Thymus (tissue), 11 donors: ENCODE measurements at regions not wholly inside any gene's neighbourhood (a gene's known extent, or its start where the extent isn't known, plus 50 kb on each side); places are given as distances from the start of the nearest gene placed in this dataset.

Source experiments
- DNase-seq, 9 donors: peaks; one replicate each; pipeline ENCODE4 v3.0.0-alpha.2; 2013; ENCODE audit warnings: low spot score in 9 of 9, low read depth in 6 of 9, missing footprints in 1 of 9
- H3K27ac ChIP-seq, 2 donors: one replicate each; pipeline ENCODE4 v1.5.1; 2013; ENCODE audit warnings: control low read depth in 1 of 2, low read depth in 1 of 2, low read length in 1 of 2, mild to moderate bottlenecking in 1 of 2, moderate library complexity in 1 of 2
- H3K27me3 ChIP-seq, 2 donors: one replicate each; pipeline ENCODE4 v1.5.1; 2013; ENCODE audit warnings: low read length in 1 of 2; ENCODE audit not compliant: control insufficient read depth in 2 of 2, insufficient read depth in 1 of 2
- H3K36me3 ChIP-seq, 2 donors: one replicate each; pipeline ENCODE4 v1.5.1; 2013; ENCODE audit warnings: low read length in 1 of 2, mild to moderate bottlenecking in 1 of 2, moderate library complexity in 1 of 2; ENCODE audit not compliant: control insufficient read depth in 2 of 2, insufficient read depth in 2 of 2
- H3K4me1 ChIP-seq, 2 donors: one replicate each; pipeline ENCODE4 v1.5.1; 2013; ENCODE audit warnings: low read length in 2 of 2; ENCODE audit not compliant: control insufficient read depth in 2 of 2, insufficient read depth in 2 of 2
- H3K4me3 ChIP-seq, 2 donors: one replicate each; pipeline ENCODE4 v1.5.1; 2013; ENCODE audit warnings: low read length in 2 of 2, control low read depth in 1 of 2, mild to moderate bottlenecking in 1 of 2
- H3K9me3 ChIP-seq, 2 donors: one replicate each; pipeline ENCODE4 v1.5.1; 2013; ENCODE audit warnings: low read length in 1 of 2, mild to moderate bottlenecking in 1 of 2; ENCODE audit not compliant: control insufficient read depth in 2 of 2, insufficient read depth in 1 of 2
- WGBS: extraction: QIAGEN DNeasy Blood & Tissue Kit; methylation state at CpG from one replicate; pipeline ENCODE4 v1.1.7; 2013; 5-methylcytosine and 5-hydroxymethylcytosine counted together
- donor health status: healthy.

DNA sequence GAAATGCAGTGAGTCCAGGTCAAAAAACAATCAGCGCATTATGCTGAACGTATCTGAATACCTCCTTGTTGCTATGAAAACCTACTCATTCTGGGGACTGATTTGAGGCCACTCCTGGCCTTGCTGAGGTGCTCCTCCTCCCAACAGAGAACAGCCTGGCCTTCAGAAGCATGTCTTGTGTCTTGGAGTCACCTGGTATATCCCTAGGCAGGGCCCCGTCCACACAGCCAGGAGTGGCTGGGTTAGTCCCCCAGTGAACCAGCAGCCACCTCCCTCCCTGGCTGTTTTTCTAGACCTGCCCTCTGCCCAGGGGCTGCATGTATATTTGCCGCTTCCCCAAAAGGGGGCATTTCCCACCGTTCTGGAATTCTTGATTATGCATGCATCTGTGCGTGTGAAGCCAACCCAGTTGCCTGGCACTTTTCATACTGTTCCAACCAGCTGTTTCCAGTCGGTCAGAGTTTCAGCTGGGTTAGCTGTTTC, 99.2 kb upstream of the SPATA31C2 start:
- no peak for DNase-seq
- no peak overlapping the region for H3K27ac ChIP-seq
- WGBS, result 81% methylated on average over 7 of the region's 7 CpGs

DNA sequence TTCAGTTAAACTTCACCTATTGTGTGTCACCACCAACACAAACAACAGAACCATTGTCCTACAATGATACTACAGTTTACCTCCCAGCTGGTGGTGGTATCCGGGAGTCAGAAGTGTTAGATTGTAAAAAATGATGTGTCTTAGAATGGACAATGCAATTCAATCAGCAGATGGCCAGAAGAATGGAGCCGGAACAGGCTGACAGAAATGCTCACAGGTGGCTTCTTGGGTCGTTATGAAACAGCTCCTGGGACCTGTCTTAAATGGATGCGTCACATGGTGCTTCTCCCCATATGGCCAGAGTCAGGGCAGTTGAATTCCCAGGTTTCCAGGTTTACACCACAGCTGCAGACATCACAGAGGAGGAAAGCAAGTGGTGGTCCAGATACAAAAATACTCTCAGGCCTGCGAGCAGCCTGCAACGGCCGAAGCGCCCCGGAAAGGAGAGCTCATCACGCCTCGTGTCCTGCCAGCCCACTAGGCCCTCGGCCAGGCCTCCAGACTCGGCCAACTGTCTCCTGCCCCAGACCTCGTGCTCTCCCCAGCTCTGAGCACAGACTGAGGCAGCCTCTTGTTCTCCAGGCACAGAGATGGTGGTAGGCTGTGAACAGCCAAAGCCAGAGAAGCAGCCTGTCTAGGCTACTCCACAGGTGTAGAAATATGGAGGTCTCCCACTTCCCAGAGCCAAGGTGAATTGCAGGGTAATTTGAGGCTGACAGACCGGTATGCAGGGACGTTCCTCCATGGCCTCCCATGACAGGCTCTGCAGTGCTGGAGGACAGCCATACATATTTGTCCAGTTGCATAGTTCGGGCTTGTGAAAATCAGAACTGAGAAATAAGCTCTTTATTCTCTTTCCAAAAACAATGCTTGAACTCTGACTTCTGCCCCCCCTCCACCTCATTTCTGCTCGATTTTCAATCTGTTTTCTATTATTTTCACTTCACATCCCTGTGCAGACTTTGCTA, 98.5 kb upstream of the SPATA31C2 start:
- 81% methylated on average over 18 of the region's 18 CpGs for WGBS
- no peak overlapping the region for H3K27ac ChIP-seq
- DNase-seq, result no peak

More for the DNA sequence above, 99.2 kb upstream of the SPATA31C2 start:
- Histone ChIP-seq H3K4me1 (peaks cover 0 to 8% of the 10 kb centered on the region in 2 donors), H3K9me3 (no peaks in the 10 kb centered on the region), H3K36me3 (no peaks in the 10 kb centered on the region), H3K4me3 (no peak overlapping the region), H3K27me3 (no peaks in the 10 kb centered on the region)

DNA sequence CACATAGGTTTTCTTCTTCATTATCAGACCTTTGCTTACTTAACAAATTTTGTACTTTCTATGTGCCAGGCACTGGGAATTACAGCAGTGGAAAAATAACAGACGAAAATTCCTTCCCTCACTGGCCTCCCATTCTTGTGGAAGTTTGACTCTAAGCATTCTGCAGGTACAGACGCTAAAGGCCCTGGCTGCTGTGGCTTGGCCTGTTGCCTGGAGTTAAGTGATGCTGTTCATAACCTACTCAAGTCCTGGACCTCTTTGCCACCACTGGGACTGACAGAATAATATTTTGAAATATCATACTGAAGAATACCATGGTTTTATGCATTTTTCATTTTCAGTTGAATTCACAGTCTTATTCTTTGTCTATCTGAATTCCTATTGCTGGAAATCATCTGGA, 97.3 kb upstream of the SPATA31C2 start:
- Histone ChIP-seq H3K9me3 (no peaks in the 10 kb centered on the region), H3K36me3 (no peaks in the 10 kb centered on the region), H3K27ac (no peak overlapping the region), H3K27me3 (no peaks in the 10 kb centered on the region), H3K4me3 (no peak overlapping the region), H3K4me1 (peaks cover 0 to 8% of the 10 kb centered on the region in 2 donors)
- DNase-seq, result no peak
- WGBS, result 91% methylated on average over 2 of the region's 2 CpGs

More for the DNA sequence above, 98.5 kb upstream of the SPATA31C2 start:
- no peaks in the 10 kb centered on the region for H3K27me3 ChIP-seq
- no peaks in the 10 kb centered on the region for H3K9me3 ChIP-seq
- peaks cover 0 to 8% of the 10 kb centered on the region in 2 donors for H3K4me1 ChIP-seq
- H3K4me3 ChIP-seq, result no peak overlapping the region
- no peaks in the 10 kb centered on the region for H3K36me3 ChIP-seq

DNA sequence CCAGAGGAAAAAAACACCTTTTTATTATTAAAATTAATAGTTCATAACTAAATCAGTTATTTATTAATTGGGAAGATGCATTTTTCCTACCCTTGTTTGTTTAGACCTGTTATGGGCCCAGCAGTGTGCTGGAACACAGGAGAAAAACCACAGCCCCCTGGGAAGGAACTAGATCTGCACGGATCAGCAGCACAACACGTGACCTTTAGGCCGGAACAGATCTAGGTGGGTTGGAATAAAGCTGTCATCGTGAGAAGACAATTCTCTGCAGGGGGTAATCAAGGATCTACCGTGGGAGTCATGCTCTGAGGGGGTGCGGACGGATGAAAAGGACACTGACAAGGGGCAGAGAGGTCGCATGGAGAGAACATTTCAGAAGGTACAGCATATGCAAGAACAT, 95.8 kb upstream of the SPATA31C2 start:
- DNase-seq, result no peak
- Histone ChIP-seq H3K4me3 (no peak overlapping the region), H3K9me3 (no peaks in the 10 kb centered on the region), H3K36me3 (no peaks in the 10 kb centered on the region), H3K4me1 (peaks cover 0 to 8% of the 10 kb centered on the region in 2 donors), H3K27ac (no peak overlapping the region), H3K27me3 (no peaks in the 10 kb centered on the region)
- WGBS, result 94% methylated on average over 8 of the region's 8 CpGs

GRCh38 chr9:88233091-88233490, 94.8 kb upstream of the SPATA31C2 start:
- Histone ChIP-seq H3K36me3 (no peaks in the 10 kb centered on the region), H3K27ac (no peak overlapping the region), H3K4me3 (no peak overlapping the region), H3K4me1 (peaks cover 0 to 7% of the 10 kb centered on the region in 2 donors), H3K9me3 (no peaks in the 10 kb centered on the region), H3K27me3 (no peaks in the 10 kb centered on the region)
- WGBS, result 92% methylated on average over 2 of the region's 2 CpGs
- no peak for DNase-seq

- Histone ChIP-seq H3K36me3 (no peaks in the 10 kb centered on the region), H3K4me3 (no peak overlapping the region), H3K27ac (no peak overlapping the region), H3K27me3 (no peaks in the 10 kb centered on the region), H3K4me1 (no peaks in the 10 kb centered on the region), H3K9me3 (no peaks in the 10 kb centered on the region)
- WGBS, result 97% methylated on average over 2 of the region's 2 CpGs
- DNase-seq, result no peak
Observed at GRCh38 chr9:88230612-88231011, 92.3 kb upstream of the SPATA31C2 start.

DNA sequence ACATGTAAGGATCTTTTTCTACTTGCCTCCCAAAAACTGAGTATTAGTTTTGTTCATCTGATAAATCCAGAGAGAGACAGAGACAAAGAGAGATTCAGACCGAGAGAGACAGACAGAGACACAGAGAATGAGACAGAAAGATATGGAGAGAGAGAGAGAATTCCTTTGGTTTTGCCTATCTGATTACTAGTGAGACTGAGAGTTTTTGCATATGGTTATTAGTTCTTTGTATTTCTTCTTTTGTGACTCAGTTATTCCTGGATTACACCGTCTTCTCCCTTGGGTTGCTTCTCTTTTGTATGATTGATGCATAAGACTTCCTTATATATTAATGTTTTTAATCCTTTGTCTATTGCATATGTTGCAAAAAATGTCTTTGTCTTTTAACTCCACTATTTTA, 91.2 kb upstream of the SPATA31C2 start:
- Histone ChIP-seq H3K4me1 (no peaks in the 10 kb centered on the region), H3K27ac (no peak overlapping the region), H3K27me3 (no peaks in the 10 kb centered on the region), H3K9me3 (no peaks in the 10 kb centered on the region), H3K4me3 (no peak overlapping the region), H3K36me3 (no peaks in the 10 kb centered on the region)
- 74% methylated on average over 2 of the region's 2 CpGs for WGBS
- no peak for DNase-seq

- Histone ChIP-seq H3K36me3 (no peaks in the 10 kb centered on the region), H3K27me3 (no peaks in the 10 kb centered on the region), H3K27ac (no peak overlapping the region), H3K9me3 (no peaks in the 10 kb centered on the region), H3K4me3 (no peak overlapping the region), H3K4me1 (no peaks in the 10 kb centered on the region)
- DNase-seq, result no peak
- 92% methylated on average over 6 of the region's 6 CpGs for WGBS
Observed at GRCh38 chr9:88224938-88225337, 86.7 kb upstream of the SPATA31C2 start.

DNA sequence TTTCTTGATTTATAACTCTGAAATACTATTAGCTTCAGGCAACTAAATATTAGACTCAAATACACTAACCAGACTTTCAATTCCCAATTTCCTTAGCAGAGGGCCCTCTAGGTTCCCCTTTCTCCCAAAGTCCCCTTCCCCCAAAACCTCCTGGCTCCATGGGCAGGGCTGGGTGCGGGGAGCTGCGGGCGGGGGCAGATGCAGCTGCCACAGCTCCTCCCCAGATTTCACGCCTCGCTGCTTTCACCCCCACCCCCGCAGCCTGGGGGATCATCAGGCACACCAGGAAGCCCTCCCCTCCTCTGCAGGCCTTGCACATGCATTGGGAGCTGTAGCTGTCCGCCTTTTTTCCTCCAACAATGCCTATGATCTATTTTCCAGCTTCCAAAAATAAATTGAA, 82.8 kb upstream of the SPATA31C2 start:
- 89% methylated on average over 7 of the region's 7 CpGs for WGBS
- H3K4me1 ChIP-seq, result no peaks in the 10 kb centered on the region
- no peak for DNase-seq
- H3K27ac ChIP-seq, result no peak overlapping the region
- no peaks in the 10 kb centered on the region for H3K36me3 ChIP-seq
- H3K27me3 ChIP-seq, result peaks cover 0 to 1% of the 10 kb centered on the region in 2 donors
- H3K4me3 ChIP-seq, result no peak overlapping the region
- H3K9me3 ChIP-seq, result no peaks in the 10 kb centered on the region
